ENCODE measurements at regions not wholly inside any gene's neighbourhood (a gene's known extent, or its start where the extent isn't known, plus 50 kb on each side); places are given as distances from the start of the nearest gene placed in this dataset.

GRCh38 chr7:25391295-25391861, 163.1 kb upstream of the NPVF start:
- peak in 1 of 2 donors; percentile 42 for TF ChIP-seq CTCF (IDR thresholded peaks at IDR 0.05)
- DNase-seq = peak in 1 of 4 donors; percentile 58
- peak; percentile 30 for ATAC-seq
- intact Hi-C loops (cut with DNase I) = loop anchor here in 1 of 2 donors (2.0 to 5.0 kb wide), 3 partner anchors 137 to 461 kb away; no protein-coding TSS in a partner anchor
- Histone ChIP-seq H3K4me1 (no peaks in the 10 kb centered on the region), H3K4me3 (no peak overlapping the region), H3K27ac (no peak overlapping the region), H3K9me3 (no peaks in the 10 kb centered on the region), H3K36me3 (no peaks in the 10 kb centered on the region), H3K27me3 (no peaks in the 10 kb centered on the region)

- DNase-seq (no peak), ATAC-seq (no peak)
- H3K27ac ChIP-seq = no peak overlapping the region
- intact Hi-C loops (cut with DNase I) = loop anchor here in 1 of 2 donors (2.0 to 5.0 kb wide), 3 partner anchors 137 to 460 kb away; no protein-coding TSS in a partner anchor
- H3K27me3 ChIP-seq = no peaks in the 10 kb centered on the region
- no peaks in the 10 kb centered on the region for H3K4me1 ChIP-seq
- TF ChIP-seq CTCF (IDR thresholded peaks at IDR 0.05) = no peak
- H3K36me3 ChIP-seq = no peaks in the 10 kb centered on the region
- no peaks in the 10 kb centered on the region for H3K9me3 ChIP-seq
- no peak overlapping the region for H3K4me3 ChIP-seq
Measured at GRCh38 chr7:25391961-25392587, 163.8 kb upstream of the NPVF start.

GRCh38 chr7:25392588-25393338, 164.5 kb upstream of the NPVF start:
- DNase-seq (no peak), ATAC-seq (no peak)
- no peaks in the 10 kb centered on the region for H3K36me3 ChIP-seq
- no peak overlapping the region for H3K4me3 ChIP-seq
- intact Hi-C loops (cut with DNase I) = loop anchor here in 1 of 2 donors (5.0 kb wide), 2 partner anchors 175 to 460 kb away; no protein-coding TSS in a partner anchor
- TF ChIP-seq CTCF (IDR thresholded peaks at IDR 0.05) = no peak
- no peak overlapping the region for H3K27ac ChIP-seq
- no peaks in the 10 kb centered on the region for H3K9me3 ChIP-seq
- no peaks in the 10 kb centered on the region for H3K27me3 ChIP-seq
- no peaks in the 10 kb centered on the region for H3K4me1 ChIP-seq

GRCh38 chr7:25395976-25396375, 167.7 kb upstream of the NPVF start:
- Histone ChIP-seq H3K9me3 (no peaks in the 10 kb centered on the region), H3K4me1 (no peaks in the 10 kb centered on the region), H3K4me3 (no peak overlapping the region), H3K36me3 (no peaks in the 10 kb centered on the region), H3K27me3 (no peaks in the 10 kb centered on the region), H3K27ac (no peak overlapping the region)
- DNase-seq (no peak), ATAC-seq (no peak)
- TF ChIP-seq CTCF (IDR thresholded peaks at IDR 0.05) = no peak
- intact Hi-C loops (cut with DNase I) = no loop called here

- Histone ChIP-seq H3K9me3 (no peaks in the 10 kb centered on the region), H3K36me3 (no peaks in the 10 kb centered on the region), H3K4me1 (no peaks in the 10 kb centered on the region), H3K27ac (no peak overlapping the region), H3K4me3 (no peak overlapping the region), H3K27me3 (no peaks in the 10 kb centered on the region)
- ATAC-seq (no peak), DNase-seq (no peak)
- intact Hi-C loops (cut with DNase I) = no loop called here
- TF ChIP-seq CTCF (IDR thresholded peaks at IDR 0.05) = no peak
Measured at GRCh38 chr7:25396668-25397067, 168.4 kb upstream of the NPVF start.

Measured in left lung (tissue), 4 donors.